ENCODE measurements at regions not wholly inside any gene's neighbourhood (a gene's known extent, or its start where the extent isn't known, plus 50 kb on each side); places are given as distances from the start of the nearest gene placed in this dataset.
"Not testable (repeated sequence)": the region's sequence is repeated elsewhere in the genome, so short reads cannot be mapped to it uniquely, and the experiment has no call there.

DNA sequence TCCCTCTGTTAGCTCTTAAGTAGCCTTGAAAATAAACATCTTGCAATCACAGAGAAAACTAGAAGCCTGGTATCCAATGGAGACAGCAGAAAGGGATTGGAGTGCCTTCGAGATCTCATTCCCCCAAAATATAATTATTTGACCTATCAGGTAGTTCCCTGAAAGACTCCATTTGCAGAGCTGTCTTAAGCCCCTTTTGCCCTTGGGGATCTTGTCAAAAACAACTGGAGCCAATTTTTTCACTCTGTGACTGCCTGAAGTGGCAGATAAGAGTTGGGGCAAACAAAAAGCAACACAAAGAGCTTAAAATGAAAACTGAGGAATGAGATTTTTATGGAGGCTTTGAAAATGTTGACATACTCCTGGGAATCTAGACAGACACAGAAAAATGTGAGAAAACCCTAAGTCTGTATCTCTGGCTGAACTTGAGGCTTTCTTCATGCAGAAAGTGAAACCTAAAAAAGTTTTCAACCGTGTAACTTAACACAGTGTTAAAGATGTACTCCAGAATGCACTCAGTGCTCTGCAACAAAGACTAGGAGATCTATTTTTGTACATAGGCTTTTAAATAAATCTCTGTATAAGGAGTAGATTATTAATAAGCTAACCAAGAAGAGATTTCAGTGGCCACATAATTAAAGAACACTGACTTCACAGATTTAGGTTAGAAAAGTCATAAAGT is 971.1 kb upstream of the MAN1A1 start:
- no peak for DNase-seq

DNA sequence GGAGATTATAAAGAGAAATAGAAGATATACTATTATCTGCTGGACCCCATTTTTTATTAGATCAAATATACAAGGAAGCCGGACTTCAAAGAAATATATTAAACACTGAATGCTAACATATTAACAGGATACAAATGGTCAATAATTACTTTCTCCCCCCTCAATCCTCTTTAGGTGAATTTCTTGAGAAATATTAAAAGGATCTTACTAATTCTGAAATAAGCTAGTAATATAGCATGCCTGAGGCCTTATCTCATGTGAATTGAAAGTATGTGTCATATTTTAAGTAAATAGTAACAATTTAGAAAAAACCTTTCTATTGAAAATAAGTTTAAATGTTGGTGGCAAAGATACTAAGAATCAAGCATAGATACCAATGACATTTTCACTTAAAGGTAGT is 954.7 kb upstream of the MAN1A1 start:
- DNase-seq = no peak

DNA sequence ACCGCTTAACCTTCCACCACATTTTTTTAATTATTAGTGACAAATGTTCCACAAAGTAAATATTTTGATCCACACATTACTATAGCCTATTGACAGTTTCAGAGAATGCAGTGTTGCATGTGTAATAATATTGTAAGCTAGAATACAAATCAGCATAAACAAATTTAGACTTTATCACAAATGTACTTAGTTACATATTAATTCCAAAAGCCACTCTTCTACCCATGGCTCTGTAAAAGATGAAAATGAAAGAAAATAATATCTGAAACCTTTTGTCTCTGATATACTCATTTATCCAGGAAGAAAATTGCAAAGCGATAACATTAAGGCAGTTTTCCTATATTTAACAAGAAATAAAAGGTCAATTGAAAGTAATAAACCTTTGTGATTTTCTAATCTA is 954.0 kb upstream of the MAN1A1 start:
- DNase-seq = no peak

DNA sequence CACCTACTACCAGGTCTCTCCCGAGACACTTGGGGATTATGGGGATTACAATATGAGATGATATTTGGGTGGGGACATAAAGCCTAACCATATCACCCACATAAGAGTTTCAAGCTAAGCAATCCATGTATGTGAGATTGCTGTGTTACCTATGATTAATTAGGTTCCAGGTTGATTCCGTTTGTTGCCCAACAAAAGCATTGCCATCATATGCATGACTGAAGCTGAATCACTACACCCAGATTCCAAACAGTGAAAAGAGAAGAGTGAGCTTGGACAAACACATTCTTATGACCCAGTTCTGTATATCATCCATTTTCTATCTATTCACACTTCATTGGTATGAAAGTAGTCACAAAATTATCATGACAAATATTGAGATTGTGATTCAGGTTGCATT is 952.5 kb upstream of the MAN1A1 start:
- no peak for DNase-seq

DNA sequence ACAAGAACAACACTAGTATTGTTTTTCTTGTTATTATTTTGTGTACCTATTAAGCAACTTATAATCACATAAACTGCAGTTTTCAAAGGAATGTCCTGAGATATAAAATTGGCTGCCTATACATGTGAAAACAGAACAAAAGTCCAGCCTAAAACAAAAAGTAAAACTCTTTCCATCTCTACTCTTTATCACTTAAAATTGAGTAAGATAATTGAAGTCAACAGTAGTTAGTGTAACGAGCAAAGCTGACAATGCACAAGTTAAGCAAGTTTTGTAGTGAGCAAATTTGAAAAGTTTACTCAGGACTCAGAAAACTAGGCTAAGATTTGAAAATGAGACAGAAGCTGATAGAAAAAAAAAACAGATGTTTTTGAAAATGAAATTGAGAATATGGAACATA is 941.4 kb upstream of the MAN1A1 start:
- no peak for DNase-seq

DNA sequence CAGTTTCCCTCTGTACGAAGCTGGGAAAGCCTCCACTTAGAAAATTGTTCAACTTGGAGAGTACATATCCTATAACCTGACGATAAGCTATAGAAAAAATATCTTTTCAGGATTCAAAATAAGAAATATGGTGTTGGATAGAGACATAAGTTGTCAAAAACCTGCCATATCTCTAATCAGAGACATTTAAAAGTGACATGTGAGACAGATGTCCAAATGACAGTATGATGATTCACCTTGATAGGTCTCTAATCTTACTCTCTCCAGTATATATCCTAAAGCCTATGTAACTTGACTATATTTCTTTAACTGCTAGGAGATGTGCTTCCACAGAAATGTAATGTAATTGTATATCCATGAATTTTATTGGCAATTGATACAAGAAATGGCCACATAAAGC is 932.4 kb upstream of the MAN1A1 start:
- no peak for DNase-seq

DNA sequence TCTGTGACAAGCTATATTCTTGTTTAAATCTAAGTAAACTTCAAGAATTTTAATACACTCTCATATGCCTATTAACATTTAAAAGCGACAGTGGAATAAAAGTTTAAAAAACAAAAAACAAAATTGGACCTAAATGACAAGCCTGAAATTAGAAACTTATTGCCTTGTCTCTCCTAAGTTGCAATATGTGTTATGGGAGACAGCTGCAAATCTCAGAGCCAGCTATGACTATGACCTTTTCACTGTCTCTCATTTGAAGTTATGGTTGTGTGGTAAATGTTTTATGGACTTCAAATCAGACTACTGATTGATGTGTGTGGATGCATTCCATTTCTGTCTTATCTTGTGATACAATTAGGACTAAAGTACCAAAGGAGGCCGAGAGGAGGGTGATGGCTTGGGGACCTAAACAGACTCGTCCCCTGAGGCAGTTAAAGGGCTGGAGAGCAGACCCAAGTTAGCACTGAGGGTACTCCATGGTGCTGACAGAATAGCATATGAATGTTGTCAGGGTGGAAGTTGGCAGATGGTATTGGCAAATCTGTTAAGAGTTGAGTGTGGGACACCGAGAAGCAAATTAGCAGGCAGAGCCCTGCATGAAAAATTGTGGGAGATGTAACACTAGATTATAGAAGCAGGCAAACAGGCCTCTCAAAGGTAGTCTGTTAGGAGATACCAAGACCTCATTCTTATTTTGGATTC is 930.1 kb upstream of the MAN1A1 start:
- DNase-seq = no peak

DNA sequence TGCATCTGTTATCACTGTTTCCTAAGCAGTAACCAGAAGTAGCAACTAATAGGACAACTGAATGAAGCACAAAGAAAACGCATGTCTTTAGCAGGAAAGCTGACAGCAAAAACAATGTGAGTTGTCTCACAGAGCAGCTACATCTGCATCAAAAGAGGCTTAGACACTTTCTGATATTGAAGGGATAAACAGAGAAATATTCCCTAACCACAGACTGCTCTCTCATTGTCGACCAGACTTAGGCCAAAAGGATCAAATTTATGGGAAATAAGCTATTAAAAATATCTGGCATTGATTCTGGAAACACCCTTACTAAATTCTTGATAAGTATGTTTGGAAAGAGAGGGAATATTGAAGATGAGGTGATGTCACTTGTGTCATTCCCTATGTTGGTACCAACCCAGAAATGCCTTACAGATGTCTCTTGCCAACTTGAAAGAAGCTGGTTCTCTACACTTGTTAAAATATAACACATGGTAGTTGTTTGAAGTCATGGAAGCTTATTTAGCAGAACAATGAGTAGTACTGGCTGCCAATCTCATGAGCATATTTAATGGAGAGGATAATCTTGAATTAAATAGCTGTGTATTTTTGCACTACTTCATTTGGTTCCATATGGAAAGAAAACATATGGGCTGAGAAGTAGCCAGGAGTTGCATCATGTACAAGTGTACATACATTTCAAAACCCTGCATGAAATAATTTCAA is 929.3 kb upstream of the MAN1A1 start:
- DNase-seq = no peak

DNA sequence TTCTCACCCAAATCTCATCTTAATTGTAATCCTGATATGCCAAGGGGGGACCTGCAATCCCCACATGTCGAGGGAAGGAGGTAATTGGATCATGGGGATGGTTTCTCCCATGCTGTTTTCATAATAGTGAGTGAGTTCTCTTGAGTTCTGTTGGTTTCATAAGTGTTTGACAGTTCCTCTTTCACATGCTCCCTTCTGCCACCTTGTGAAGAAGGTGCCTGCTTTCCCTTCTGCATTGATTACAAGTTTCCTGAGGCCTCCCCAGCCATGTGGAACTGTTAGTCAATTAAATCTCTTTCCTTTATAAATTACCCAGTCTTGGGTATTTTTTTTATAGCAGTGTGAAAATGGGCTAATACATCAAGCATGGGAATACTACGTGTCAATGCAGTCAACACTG is 925.0 kb upstream of the MAN1A1 start:
- DNase-seq = no peak

DNA sequence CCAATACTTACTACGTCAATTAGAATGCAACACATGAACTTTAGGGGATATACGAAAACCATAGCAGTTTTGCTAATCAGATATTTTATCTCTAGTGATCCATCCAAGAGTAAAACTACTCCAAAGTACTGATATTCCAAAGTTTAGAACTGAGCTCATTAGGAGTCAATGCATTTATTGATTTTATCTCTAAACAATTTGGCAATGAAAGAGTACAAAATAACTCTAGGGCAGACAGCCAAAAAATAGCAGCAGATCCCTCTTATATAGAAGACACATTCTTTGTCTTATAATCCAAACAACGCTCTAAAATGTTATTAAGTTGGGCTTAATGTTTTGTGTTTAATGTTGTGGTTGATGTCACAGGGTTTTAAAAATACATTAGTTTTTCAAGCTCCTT is 923.9 kb upstream of the MAN1A1 start:
- no peak for DNase-seq

DNA sequence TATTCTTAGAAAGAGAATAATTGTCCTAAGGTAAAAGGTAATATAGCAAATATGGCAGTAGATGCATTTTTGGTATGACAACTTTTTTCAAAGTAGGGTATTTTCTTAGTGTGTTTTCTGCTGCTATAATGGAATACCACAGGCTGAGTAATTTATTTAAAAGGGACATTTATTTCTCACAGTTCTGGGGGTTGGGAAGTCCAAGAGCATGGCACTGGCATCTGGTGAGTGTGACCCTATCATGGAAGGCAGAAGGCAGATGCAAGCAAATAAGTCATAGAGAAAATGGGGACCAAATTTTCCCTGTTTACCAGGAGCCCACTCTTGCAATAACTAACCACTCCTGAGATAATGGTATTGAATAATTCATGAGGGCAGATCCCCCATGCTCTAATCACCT is 922.5 kb upstream of the MAN1A1 start:
- DNase-seq = no peak

DNA sequence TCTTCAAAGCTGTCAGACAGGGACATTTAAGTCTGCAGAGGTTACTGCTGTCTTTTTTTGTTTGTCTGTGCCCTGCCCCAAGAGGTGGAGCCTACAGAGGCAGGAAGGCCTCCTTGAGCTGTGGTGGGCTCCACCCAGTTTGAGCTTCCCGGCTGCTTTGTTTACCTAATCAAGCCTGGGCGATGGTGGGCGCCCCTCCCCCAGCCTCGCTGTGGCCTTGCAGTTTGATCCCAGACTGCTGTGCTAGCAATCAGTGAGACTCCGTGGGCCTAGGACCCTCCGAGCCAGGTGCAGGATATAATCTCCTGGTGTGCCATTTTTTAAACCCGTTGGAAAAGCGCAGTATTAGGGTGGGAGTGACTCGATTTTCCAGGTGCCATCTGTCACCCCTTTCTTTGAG is 918.7 kb upstream of the MAN1A1 start:
- not testable (repeated sequence) for DNase-seq

DNA sequence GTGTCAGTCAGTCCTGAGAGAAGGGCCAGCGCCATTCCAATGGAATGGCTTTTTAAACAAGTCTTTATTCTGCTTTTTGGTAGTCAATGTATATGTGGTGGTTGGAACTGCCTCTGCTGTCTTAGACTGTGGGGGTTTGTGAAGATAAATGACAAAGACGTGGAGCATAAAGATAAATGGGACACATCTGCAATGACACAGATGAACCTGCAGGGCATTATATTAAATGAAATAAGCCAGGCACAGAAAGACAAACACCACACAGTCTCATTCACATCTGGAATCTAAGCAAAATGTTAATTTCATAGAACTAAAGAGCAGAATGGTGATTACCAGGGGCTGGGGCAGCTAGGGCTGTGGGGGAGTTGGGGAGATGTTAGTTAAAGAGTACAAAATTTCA is 912.8 kb upstream of the MAN1A1 start:
- DNase-seq = no peak

DNA sequence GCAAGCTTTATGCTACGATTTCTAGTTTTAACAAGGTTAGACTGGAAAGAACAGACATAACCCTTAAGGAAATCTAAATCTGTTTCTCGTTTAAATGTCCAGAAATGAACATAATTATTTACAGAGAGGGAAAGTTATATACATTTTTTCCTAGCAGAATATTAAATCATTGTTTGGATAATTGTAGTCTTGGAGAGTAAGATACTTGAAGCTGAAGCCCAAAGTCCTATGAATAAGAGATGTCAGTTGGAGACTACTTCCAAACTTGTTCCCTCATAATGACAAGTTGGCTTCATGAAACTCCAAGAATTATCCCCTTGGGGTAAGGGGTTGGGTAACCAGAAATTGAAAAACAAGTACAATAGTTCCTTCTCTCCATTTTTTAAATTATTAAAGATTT is 911.1 kb upstream of the MAN1A1 start:
- no peak for DNase-seq

DNA sequence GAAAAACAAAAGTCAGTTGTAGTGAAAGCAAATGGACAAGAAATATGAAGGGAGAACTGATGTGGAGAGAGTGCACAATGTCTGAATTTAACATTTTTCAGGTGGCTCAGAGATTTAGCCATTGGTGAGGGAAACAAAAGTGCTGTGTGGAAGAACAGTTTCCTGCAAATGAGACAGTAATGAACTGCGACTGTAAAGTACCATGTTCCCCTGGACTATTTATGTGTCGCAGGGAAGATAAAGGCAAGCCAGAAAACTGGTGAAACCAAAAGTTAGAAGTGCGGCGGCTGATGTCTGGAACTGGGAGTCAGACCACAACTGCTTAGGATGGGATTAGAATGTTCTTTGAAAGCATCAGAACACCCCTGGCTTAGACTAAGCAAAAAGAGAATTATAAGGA is 905.1 kb upstream of the MAN1A1 start:
- DNase-seq = no peak

DNA sequence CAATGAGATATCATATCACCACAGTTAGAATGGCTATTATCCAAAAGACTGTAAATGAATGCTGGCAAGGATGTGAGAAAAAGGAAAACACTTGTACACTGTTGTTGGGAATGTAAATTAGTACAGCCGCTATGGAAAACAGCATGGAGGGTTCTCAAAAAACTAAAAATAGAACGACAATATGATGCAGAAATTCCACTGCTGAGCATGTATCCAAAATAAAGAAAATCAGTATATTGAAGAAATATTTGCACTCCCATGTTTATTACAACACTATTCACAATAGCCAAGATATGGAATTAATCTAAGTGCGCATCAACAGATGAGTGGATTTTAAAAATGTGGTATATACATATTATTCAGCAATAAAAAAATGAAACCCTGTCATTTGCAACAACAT is 898.9 kb upstream of the MAN1A1 start:
- DNase-seq = no peak

DNA sequence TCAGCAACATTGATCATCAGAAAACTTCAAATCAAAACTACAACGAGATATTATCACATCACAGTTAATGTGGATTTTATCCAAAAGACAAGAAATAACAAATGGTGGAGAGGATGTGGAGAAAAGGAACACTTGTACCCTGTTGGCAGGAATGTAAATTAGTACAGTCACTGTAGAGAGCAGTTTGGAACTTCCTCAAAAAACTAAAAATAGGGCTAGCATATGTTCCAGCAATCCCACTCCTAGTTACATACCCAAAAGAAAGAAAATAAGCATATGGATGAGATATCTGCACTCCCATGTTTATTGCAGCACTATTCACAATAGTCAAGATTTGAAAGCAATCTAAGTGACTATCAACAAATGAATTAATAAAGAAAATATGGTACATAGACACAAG is 887.7 kb upstream of the MAN1A1 start:
- DNase-seq = no peak

DNA sequence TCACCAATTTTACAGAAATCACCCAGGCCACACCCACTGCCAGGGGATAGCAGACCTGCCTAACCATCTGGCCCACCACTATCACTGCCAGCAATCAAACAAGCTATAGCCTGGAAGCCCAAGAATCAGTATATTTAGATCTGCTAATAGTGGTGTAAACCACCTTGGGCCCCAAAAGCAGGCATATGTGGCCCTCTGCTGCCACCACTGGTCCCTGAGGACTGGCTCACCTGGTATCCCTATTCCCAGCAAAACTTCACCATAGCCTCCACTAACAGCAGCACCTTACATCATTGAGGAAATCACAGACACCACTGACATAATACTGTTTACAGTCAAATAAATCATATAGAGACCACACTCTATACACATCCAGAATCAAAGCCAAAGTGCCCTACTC is 880.4 kb upstream of the MAN1A1 start:
- no peak for DNase-seq

DNA sequence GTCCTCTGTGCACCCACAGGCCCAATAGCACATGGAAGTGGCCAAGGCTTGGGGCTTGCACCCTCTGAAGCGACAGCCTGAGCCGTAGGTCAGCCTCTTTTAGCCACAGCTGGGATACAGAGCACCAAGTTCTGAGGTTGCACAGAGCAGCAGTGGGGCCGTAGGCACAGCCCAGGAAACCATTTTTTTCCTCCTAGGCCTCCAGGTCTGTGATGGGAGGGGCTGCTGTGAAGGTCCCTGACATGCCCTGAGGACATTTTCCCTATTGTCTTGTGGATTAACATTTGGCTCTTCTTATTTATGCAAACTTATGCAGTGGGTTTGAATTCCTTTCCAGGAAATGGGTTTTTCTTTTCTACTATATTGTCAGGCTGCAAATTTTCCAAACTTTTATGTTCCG is 878.7 kb upstream of the MAN1A1 start:
- DNase-seq = no peak

DNA sequence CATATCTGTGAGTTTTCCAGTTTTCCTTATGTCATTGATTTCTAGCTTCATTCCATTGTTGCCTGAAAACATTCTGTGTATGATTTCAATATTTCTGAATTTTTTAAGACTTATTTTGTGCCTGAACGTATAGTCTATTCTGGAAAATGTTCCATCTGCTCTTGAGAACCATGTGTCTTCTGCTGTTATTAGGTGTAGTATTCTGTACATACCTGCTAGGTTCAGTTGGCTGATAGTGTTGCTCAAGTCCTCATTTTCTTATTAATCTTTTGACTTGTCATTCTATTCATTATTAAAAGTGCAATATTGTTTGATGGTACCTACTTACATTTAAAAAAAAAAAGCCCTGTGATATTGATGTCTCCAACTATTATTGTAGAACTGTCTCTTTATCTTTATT is 869.8 kb upstream of the MAN1A1 start:
- no peak for DNase-seq

DNA sequence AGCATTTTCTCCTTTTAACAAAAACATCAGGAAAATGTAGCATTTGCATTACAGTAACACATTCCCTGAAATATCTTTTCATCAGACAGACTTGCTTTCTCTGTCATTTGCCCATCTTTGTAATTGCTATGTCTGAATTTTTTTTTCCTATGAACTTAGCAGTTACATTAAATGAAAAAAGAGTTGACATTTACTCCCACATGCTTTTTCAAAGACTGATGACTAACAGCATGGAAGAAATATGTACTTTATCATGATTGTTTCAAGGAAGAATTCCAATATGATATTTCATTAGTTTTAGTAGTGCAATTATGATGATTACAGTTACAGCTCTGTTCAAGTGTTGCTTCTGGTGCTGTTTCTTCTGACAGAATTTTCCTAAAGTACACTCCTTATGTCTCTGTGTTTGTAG is 864.5 kb upstream of the MAN1A1 start:
- no peak for DNase-seq

DNA sequence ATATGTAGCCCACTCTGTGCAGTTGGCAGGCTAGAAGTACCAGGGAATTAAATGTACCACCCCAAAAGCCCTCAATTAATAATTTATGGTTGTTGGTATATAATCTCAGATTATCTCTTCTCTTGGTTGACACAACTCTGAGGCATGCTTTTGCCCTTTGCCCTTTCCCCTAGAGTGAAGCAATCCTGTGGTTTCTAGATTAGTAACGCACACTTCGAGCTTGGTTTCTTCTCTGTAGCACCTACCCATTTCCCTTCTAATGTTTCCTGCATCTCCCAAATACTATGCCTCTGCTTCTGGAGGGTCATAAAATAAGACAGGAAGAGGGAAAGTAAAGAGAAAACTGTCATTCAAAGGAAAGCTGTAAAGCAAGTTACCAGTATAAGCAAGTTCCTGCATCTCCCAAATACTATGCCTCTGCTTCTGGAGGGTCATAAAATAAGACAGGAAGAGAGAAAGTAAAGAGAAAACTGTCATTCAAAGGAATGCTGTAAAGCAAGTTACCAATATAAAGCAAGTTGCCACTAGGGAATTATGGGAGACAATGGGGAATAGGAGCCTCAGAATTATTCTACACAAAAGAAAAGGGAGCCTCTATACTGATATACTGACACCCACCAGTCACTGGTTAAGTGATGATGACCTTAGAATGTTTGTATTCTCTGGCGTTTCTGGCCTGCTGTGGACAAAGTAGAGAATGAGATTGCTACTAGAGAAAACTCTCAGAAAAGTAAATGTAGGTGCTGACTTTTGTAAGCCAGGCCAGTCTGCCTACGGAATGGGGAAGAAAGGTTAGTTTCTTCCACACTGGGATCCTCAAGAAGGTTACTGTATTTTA is 862.6 kb upstream of the MAN1A1 start:
- DNase-seq = no peak

DNA sequence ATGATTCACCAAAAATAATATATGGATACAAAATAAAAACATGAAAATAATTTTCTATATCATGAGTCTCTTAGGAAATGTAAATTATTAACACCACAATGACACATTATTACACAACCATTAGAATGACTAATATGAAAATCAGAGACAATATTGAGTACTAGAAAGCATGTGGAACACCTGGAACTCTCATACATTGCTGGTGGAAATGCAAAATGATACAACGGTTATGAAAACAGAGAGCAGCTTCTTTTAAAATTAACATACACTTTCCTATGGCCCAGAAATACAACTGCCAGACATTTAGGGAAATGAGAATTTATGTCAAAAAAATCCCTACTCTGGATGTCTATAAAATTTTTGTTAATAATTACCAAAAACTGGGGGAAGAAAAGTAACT is 853.3 kb upstream of the MAN1A1 start:
- no peak for DNase-seq

DNA sequence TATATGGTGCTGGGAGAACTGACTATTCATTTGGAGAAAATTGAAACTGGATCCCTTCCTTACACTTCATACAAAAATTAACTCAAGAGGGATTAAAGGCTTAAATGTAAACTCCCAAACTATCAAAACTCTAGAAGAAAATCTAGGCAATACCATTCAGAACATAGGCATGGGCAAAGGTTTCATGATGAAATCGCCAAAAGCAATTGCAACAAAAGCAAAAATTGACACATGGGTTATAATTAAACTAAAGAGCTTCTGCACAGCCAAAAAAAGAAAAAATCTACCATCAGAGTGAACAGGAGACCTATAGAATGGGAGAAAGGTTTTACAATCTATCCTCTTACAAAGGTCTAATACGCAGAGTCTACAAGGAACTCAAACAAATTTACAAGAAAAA is 851.3 kb upstream of the MAN1A1 start:
- DNase-seq = no peak
